ENCODE measurements at regions not wholly inside any gene's neighbourhood (a gene's known extent, or its start where the extent isn't known, plus 50 kb on each side); places are given as distances from the start of the nearest gene placed in this dataset.

DNA sequence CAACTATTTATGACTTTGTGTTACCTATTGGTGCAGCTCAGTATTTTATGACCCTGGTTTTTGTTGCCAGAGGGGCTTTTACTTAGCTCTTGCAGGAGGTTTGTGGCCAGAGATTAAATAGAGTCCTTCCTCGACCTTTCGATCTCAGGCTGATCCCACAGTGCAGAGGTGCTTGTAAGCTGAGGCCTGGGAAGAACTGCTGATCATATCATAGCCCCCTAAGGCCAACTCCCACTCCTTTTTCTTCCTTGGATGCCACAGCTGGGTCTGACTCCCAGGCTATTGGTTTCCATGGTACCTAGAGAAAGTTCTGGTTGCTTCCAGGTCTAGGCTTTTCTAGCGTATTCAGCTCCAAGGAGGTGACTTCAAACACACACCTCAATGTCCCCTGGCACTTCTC is 324.9 kb downstream of the FOXO1 start:
- no peaks in the 10 kb centered on the region for H3K36me3 ChIP-seq (ENCODE audit: insufficient read depth, low read length)
- no peak overlapping the region for H2AFZ ChIP-seq (ENCODE audit: low read length)

GRCh38 chr13:40342461-40342860 is 324.0 kb downstream of the FOXO1 start:
- Histone ChIP-seq H3K27me3 (ENCODE audit: insufficient read depth, low read length) (no peaks in the 10 kb centered on the region), H3K9me2 (ENCODE audit: low read depth, low read length) (no peaks in the 10 kb centered on the region), H3K4me2 (ENCODE audit: low read length) (no peak overlapping the region), H4K20me1 (ENCODE audit: insufficient read depth, low read length) (no peaks in the 10 kb centered on the region), H3F3A (ENCODE audit: insufficient read depth, low read length) (no peaks in the 10 kb centered on the region), H3K27ac (ENCODE audit: low read depth, low read length, poor library complexity, severe bottlenecking) (no peak overlapping the region), H3K4me1 (ENCODE audit: insufficient read depth, low read length, severe bottlenecking) (peaks cover 44% of the 10 kb centered on the region), H3K79me2 (ENCODE audit: insufficient read depth, low read length) (no peaks in the 10 kb centered on the region), H2AFZ (ENCODE audit: low read length) (no peak overlapping the region), H3K9ac (ENCODE audit: low read length) (no peak overlapping the region), H3K36me3 (ENCODE audit: insufficient read depth, low read length) (no peaks in the 10 kb centered on the region), H3K4me3 (ENCODE audit: low read depth, low read length, poor library complexity, severe bottlenecking) (no peak overlapping the region), H3K9me3 (ENCODE audit: low read length) (no peaks in the 10 kb centered on the region)
- TF ChIP-seq EZH2 (IDR thresholded peaks at IDR 0.05; ENCODE audit: borderline replicate concordance, low read length) = no peak
- no peak for TF ChIP-seq CTCF (IDR thresholded peaks at IDR 0.05; ENCODE audit: low read length)

More for the DNA sequence above, 324.9 kb downstream of the FOXO1 start:
- Histone ChIP-seq H3F3A (ENCODE audit: insufficient read depth, low read length) (no peaks in the 10 kb centered on the region), H3K4me3 (ENCODE audit: low read depth, low read length, poor library complexity, severe bottlenecking) (no peak overlapping the region), H3K27ac (ENCODE audit: low read depth, low read length, poor library complexity, severe bottlenecking) (no peak overlapping the region), H3K9ac (ENCODE audit: low read length) (no peak overlapping the region), H3K27me3 (ENCODE audit: insufficient read depth, low read length) (no peaks in the 10 kb centered on the region), H3K9me2 (ENCODE audit: low read depth, low read length) (no peaks in the 10 kb centered on the region), H3K4me2 (ENCODE audit: low read length) (no peak overlapping the region), H3K79me2 (ENCODE audit: insufficient read depth, low read length) (no peaks in the 10 kb centered on the region), H3K4me1 (ENCODE audit: insufficient read depth, low read length, severe bottlenecking) (peaks cover 48% of the 10 kb centered on the region), H3K9me3 (ENCODE audit: low read length) (no peaks in the 10 kb centered on the region), H4K20me1 (ENCODE audit: insufficient read depth, low read length) (no peaks in the 10 kb centered on the region)
- no peak for TF ChIP-seq CTCF (IDR thresholded peaks at IDR 0.05; ENCODE audit: low read length)
- no peak for TF ChIP-seq EZH2 (IDR thresholded peaks at IDR 0.05; ENCODE audit: borderline replicate concordance, low read length)

GRCh38 chr13:40342901-40343300 is 323.5 kb downstream of the FOXO1 start:
- no peaks in the 10 kb centered on the region for H3K36me3 ChIP-seq (ENCODE audit: insufficient read depth, low read length)
- no peak overlapping the region for H3K9ac ChIP-seq (ENCODE audit: low read length)
- no peak overlapping the region for H3K4me2 ChIP-seq (ENCODE audit: low read length)
- no peak for TF ChIP-seq EZH2 (IDR thresholded peaks at IDR 0.05; ENCODE audit: borderline replicate concordance, low read length)
- no peak for TF ChIP-seq CTCF (IDR thresholded peaks at IDR 0.05; ENCODE audit: low read length)
- no peaks in the 10 kb centered on the region for H3K79me2 ChIP-seq (ENCODE audit: insufficient read depth, low read length)
- no peak overlapping the region for H3K4me3 ChIP-seq (ENCODE audit: low read depth, low read length, poor library complexity, severe bottlenecking)
- H2AFZ ChIP-seq (ENCODE audit: low read length) = no peak overlapping the region
- no peaks in the 10 kb centered on the region for H3K9me3 ChIP-seq (ENCODE audit: low read length)
- H3K27me3 ChIP-seq (ENCODE audit: insufficient read depth, low read length) = no peaks in the 10 kb centered on the region
- H3K9me2 ChIP-seq (ENCODE audit: low read depth, low read length) = no peaks in the 10 kb centered on the region
- H4K20me1 ChIP-seq (ENCODE audit: insufficient read depth, low read length) = no peaks in the 10 kb centered on the region
- H3K4me1 ChIP-seq (ENCODE audit: insufficient read depth, low read length, severe bottlenecking) = peaks cover 42% of the 10 kb centered on the region
- H3K27ac ChIP-seq (ENCODE audit: low read depth, low read length, poor library complexity, severe bottlenecking) = no peak overlapping the region
- H3F3A ChIP-seq (ENCODE audit: insufficient read depth, low read length) = no peaks in the 10 kb centered on the region
